ENCODE measurements at regions not wholly inside any gene's neighbourhood (a gene's known extent, or its start where the extent isn't known, plus 50 kb on each side); places are given as distances from the start of the nearest gene placed in this dataset.

DNA sequence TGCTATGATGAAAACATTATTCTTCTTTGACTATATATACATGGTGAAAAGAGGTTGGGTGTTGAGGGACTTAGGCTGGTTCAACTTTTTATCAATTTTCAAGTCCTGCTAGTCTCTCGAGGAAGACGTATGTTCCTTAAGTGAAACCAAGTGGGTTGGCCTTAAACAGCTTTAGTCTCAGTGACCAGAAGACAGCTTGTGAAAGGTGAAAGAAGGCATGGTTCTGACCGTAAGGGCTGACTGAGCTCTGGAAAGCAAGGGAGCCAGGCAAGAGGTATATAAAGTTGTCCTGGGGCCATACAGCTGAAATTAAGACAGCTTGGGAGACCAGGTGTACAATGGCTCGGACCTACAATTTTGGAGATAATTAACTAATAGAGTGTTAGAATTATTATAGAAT is 128.9 kb upstream of the TP63 start:
- Mint-ChIP-seq H3K27me3 (no peaks in the 10 kb centered on the region), H3K9me3 (ENCODE audit: low read depth) (peaks cover 6% of the 10 kb centered on the region), H3K4me3 (no peak overlapping the region), H3K36me3 (peaks cover 4% of the 10 kb centered on the region), H3K27ac (peak overlapping the region; percentile 23), H3K4me1 (ENCODE audit: low read depth) (peaks cover 20% of the 10 kb centered on the region)

DNA sequence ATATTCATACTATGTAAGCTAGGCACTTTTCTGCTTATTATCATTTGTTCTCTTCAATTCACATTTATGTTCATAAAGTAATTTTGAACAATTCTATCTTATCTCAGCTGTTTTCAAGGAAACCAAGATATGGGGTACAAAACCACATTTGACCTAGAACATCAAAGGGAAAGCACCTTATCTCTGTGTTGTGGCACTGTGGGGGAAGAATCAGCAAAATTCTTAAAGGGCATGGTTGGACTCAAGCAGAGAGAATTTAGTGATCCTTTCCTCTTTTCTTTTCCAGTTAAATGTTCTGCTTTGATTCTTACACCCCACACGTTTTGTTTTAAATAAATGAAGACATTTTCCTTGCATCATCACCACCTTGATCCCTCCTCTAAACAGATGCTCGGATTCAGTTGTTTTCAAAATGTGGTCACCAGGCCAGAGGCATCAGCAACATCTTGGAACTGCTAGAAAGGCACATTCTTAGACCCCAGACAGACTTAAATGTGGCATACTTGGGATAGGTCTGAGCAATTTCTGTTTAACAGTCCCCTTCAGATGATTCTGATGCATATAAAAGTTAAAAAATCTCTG is 128.4 kb upstream of the TP63 start:
- Mint-ChIP-seq H3K36me3 (peaks cover 4% of the 10 kb centered on the region), H3K9me3 (ENCODE audit: low read depth) (peaks cover 6% of the 10 kb centered on the region), H3K4me1 (ENCODE audit: low read depth) (peaks cover 20% of the 10 kb centered on the region), H3K27me3 (no peaks in the 10 kb centered on the region), H3K27ac (no peak overlapping the region), H3K4me3 (no peak overlapping the region)

DNA sequence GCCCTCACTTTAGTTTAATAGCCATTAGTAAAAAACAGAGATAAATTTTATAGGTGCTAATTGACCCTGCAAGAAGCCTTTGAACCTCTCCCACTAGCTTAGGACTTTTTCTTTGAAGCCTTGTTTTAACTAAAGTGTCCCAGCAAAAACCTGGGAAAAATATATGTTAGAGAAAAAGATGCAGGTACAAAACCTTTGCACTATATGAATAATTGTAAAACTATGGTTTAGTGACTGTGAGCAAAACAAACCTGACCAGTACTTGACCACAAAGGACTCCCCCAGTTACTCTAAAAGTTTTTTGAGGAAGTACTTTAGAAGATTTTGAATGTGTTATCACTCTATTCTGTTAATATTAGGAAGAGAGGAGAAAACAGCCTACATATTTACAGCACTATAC is 123.3 kb upstream of the TP63 start:
- no peaks in the 10 kb centered on the region for H3K9me3 Mint-ChIP-seq (ENCODE audit: low read depth)
- no peak overlapping the region for H3K27ac Mint-ChIP-seq
- peaks cover 4% of the 10 kb centered on the region for H3K36me3 Mint-ChIP-seq

DNA sequence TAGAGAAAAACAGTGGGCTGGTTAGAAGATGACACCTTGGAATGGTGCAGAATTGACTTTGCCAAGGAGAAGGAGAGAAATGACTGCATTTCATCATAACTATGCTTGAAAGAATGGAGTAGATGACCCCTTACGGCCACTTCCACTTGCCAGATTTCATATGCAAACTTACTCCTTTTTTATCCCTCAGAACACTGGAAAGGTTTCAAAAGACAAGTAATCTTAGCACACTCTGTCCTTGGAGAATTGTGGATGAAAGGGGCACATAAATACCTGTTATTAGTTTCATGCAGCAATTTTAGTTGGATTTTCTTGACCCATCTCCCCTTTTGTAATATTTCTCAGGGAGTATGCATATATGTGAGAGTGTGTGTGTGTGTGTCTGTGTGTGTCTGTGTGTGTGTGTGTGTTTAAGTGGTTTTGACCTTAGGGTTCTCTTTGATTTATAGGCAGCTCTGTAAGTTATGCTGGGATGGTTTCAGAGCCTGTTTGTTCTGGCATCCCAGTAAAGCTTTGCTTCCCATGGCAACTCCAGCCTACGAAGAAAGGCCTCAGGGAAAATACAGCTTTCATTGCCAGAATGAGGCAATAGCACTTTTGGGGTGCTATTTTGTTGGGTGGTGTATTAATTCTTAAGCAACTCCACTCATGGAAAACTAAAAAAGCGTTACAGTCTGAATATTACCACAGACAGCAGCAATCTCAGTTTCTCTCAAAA is 122.2 kb upstream of the TP63 start:
- no peaks in the 10 kb centered on the region for H3K9me3 Mint-ChIP-seq (ENCODE audit: low read depth)
- H3K27me3 Mint-ChIP-seq: no peaks in the 10 kb centered on the region
- H3K27ac Mint-ChIP-seq: no peak overlapping the region
- H3K4me3 Mint-ChIP-seq: no peak overlapping the region
- H3K36me3 Mint-ChIP-seq: peaks cover 4% of the 10 kb centered on the region
- H3K4me1 Mint-ChIP-seq (ENCODE audit: low read depth): no peaks in the 10 kb centered on the region

More for the DNA sequence above, 123.3 kb upstream of the TP63 start:
- no peak overlapping the region for H3K4me3 Mint-ChIP-seq
- H3K27me3 Mint-ChIP-seq: no peaks in the 10 kb centered on the region
- peaks cover 3% of the 10 kb centered on the region for H3K4me1 Mint-ChIP-seq (ENCODE audit: low read depth)

DNA sequence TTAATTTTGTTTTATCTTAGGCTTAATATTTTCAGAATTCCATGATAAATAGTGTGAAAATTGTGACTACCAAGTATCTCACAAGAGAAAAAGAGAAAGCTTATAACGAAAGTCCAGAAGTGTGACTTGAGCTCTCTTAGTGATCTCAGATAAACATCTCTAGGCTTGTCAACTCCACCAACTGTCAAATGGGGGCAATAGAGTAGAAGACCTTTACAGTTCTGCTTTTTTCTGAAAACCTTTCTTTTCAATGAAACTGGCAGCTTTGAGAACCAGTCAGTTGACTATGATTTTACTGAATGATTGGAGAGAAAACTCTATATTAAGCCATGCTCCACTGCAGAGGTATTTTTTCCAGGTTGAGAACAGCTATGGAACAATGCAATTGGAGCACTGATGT is 119.2 kb upstream of the TP63 start:
- no peaks in the 10 kb centered on the region for H3K9me3 Mint-ChIP-seq (ENCODE audit: low read depth)
- peaks cover 1% of the 10 kb centered on the region for H3K36me3 Mint-ChIP-seq
- no peak overlapping the region for H3K27ac Mint-ChIP-seq
- H3K4me3 Mint-ChIP-seq: no peak overlapping the region
- H3K4me1 Mint-ChIP-seq (ENCODE audit: low read depth): no peaks in the 10 kb centered on the region
- no peaks in the 10 kb centered on the region for H3K27me3 Mint-ChIP-seq

DNA sequence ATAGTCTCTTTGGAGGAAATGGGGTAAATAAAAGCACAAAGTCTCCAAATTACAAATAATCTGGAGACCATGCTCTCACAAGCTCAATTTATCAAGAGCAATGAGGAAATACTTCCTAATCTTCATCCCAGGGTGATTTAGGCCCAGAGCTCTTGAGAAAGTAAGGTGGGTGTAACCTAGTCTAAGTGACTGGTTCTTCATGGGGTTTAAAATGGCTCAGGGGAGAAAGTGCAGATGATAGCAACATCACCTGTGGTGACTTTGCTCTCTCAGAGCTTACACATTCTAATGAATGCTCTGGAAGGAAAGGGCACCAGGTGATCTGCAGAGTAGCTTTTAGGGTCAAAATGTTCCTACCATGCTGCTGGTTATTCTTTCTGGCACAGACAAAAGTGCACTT is 118.4 kb upstream of the TP63 start:
- H3K4me1 Mint-ChIP-seq (ENCODE audit: low read depth): no peaks in the 10 kb centered on the region
- no peak overlapping the region for H3K4me3 Mint-ChIP-seq
- H3K36me3 Mint-ChIP-seq: no peaks in the 10 kb centered on the region
- H3K27ac Mint-ChIP-seq: no peak overlapping the region
- no peaks in the 10 kb centered on the region for H3K9me3 Mint-ChIP-seq (ENCODE audit: low read depth)
- H3K27me3 Mint-ChIP-seq: no peaks in the 10 kb centered on the region

DNA sequence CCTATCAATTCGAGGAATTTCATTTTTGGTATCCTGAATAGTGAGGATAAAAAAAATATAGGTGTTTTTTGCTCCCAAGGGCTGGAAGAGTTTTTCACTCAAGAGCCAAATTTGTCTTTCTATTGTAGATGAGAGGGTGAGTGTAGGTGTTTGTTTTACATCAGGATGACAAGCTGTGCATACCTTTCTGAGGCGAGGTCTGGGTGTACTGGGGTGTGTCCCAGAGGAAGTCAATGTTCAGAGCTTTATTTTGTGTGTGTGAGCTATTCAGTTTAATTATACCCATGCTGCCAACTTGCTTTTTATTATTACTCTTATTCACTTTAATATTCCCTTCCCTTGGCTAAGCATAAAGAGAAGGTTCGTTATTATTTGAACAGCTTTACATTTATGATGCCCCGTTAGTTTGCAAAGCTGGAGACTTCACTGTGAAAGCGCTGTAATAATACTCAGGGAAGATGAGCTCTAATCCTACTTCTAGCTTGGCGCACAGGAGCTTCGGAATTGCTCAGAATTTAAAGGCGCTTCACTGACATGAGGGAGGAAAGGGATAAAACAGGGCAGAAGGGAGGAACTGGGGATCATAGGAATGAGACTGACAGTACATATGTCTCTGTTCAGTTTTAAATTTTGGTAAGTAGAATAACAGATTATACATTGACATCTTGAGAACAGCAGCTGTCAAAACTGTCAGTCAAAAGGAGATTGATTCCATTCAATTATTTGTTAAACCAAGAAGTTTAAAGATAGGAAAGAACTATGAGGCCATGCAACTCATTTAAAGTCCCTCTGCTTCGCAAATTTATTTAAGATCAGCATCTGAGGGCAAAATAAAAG is 117.7 kb upstream of the TP63 start:
- no peaks in the 10 kb centered on the region for H3K4me1 Mint-ChIP-seq (ENCODE audit: low read depth)
- no peaks in the 10 kb centered on the region for H3K27me3 Mint-ChIP-seq

DNA sequence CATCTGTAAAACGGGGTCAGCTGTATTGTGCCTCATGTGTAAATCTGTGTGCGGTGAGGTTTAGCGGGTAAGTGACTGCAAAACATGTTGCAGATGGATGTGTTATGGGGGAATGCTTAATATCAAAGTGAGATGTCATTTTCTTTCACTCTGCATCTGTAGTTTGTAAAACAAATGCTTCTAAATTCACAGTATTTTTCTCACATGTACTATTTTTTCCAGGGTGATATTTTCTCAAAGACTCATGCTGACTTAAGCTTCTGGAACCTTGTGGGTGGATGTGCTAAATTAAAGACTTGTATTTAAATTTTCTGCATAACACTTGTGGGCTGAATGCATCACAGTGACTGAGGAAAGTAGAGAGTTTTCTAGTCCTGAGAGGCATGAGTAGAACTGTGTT is 115.2 kb upstream of the TP63 start:
- Mint-ChIP-seq H3K27me3 (no peaks in the 10 kb centered on the region), H3K4me3 (no peak overlapping the region)

More for the DNA sequence above, 117.7 kb upstream of the TP63 start:
- Mint-ChIP-seq H3K4me3 (no peak overlapping the region), H3K9me3 (ENCODE audit: low read depth) (peaks cover 3% of the 10 kb centered on the region), H3K27ac (no peak overlapping the region), H3K36me3 (no peaks in the 10 kb centered on the region)

DNA sequence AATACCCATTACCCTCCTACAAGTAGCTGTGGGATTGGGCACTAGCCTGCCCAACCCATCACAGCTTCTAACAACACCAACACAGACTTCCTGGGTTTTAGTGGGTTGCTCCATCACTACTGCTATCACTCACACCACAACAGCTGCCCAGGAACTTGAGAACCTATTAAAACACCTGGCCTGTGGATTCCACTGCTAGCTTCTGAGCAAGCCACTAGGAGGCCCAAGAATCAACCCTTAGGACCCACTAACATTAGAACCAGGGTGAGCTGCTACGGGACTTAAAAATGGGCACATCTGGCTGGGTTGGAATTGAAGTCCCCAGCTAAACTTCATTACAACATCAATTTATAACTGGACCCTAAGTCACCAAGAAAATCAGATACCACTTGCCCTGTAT is 113.2 kb upstream of the TP63 start:
- Mint-ChIP-seq H3K27ac (no peak overlapping the region), H3K9me3 (ENCODE audit: low read depth) (peaks cover 20% of the 10 kb centered on the region), H3K4me3 (no peak overlapping the region), H3K4me1 (ENCODE audit: low read depth) (no peaks in the 10 kb centered on the region), H3K27me3 (no peaks in the 10 kb centered on the region), H3K36me3 (peaks cover 12% of the 10 kb centered on the region)

More for the DNA sequence above, 115.2 kb upstream of the TP63 start:
- H3K4me1 Mint-ChIP-seq (ENCODE audit: low read depth): no peaks in the 10 kb centered on the region
- H3K27ac Mint-ChIP-seq: no peak overlapping the region
- H3K9me3 Mint-ChIP-seq (ENCODE audit: low read depth): peaks cover 13% of the 10 kb centered on the region
- H3K36me3 Mint-ChIP-seq: peaks cover 10% of the 10 kb centered on the region

DNA sequence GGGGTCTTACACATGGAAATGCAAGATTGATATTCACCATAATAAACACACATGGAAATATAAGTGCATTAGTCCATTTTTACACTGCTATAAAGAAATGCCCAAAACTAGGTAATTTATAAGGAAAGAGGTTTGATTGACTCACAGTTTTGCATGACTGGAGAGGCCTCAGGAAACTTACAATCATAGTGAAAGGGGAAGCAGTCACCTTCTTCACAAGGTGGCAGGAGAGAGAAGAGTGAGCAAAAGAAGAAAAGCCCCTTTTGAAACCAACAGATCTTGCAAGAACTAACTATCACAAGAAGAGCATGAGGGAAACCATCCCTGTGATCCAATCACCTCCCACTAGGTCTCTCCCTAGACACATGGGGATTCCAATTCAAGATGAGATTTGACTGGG is 111.7 kb upstream of the TP63 start:
- H3K4me3 Mint-ChIP-seq: no peak overlapping the region
- peaks cover 13% of the 10 kb centered on the region for H3K36me3 Mint-ChIP-seq
- H3K4me1 Mint-ChIP-seq (ENCODE audit: low read depth): no peaks in the 10 kb centered on the region
- H3K9me3 Mint-ChIP-seq (ENCODE audit: low read depth): peaks cover 20% of the 10 kb centered on the region
- no peaks in the 10 kb centered on the region for H3K27me3 Mint-ChIP-seq
- H3K27ac Mint-ChIP-seq: no peak overlapping the region

DNA sequence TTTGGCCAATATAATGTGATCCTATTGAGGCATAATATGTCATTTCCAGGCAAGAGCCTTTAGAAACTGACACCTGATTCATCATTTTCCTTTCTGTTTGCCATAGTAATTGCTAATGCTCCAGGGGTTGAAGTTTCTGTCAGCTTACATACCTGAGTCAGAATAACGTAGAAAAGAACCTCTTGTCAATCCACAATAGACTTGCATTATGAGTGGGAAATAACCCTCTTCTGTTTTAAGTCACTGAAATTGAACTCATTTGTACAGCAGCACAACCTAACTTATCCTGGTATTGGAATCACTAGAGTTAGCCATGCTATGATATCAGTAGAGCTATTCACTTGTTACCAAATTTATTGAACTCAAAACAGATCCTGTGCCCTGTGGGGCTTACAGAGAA is 101.7 kb upstream of the TP63 start:
- peak overlapping the region; percentile 17 for H3K4me3 Mint-ChIP-seq
- H3K4me1 Mint-ChIP-seq (ENCODE audit: low read depth): peaks cover 20% of the 10 kb centered on the region
- peak overlapping the region; percentile 81 for H3K27ac Mint-ChIP-seq
- H3K27me3 Mint-ChIP-seq: no peaks in the 10 kb centered on the region
- peaks cover 9% of the 10 kb centered on the region for H3K36me3 Mint-ChIP-seq
- peaks cover 12% of the 10 kb centered on the region for H3K9me3 Mint-ChIP-seq (ENCODE audit: low read depth)

DNA sequence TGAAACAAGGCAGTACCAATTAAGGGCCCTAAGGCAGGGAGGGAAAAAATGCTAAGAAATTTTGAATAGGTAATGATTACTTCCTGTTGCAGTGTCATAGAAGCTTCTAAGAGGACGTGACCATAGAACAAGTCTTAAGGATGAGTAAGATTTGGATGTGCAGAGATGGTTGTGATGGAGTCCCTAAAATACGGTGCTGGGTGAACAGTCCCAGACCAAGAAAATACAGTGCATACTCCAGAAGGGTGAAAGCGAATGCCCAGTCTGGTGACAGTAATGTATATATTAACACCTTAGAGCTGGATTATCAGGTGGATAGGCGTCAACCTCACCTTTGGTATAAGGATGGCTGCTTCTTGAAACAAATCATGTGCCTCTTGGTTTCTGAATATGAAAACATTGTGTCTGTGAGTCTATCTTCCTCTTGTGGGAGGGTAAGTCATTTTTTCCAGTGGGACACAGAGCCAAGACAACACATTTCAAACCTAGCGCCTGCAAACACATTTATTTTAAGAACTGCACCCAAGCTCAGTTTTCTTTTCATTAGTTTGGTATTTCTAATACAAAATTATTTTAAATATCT is 101.2 kb upstream of the TP63 start:
- peaks cover 6% of the 10 kb centered on the region for H3K36me3 Mint-ChIP-seq
- peaks cover 7% of the 10 kb centered on the region for H3K9me3 Mint-ChIP-seq (ENCODE audit: low read depth)
- peak overlapping the region; percentile 17 for H3K4me3 Mint-ChIP-seq
- H3K27me3 Mint-ChIP-seq: no peaks in the 10 kb centered on the region
- H3K27ac Mint-ChIP-seq: peak overlapping the region; percentile 81
- H3K4me1 Mint-ChIP-seq (ENCODE audit: low read depth): peaks cover 20% of the 10 kb centered on the region

DNA sequence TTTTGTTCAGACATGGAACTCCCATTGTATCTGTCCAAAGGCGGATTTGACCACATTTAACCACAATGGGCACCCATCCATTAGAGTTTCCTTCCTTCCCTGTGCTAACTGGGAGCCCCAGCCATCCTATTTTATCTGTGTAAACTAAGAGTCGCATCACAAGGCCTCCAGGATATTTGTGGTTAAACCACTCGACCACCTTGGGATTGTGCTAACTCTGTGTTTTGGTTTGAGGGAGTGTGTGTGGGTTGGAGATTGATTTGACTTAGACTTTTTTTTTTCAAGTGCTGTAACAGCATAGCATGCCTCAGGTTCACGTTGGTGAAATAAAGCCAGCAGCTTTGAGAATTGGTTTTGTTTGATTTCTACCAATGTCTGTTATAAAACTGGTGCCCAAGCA is 100.4 kb upstream of the TP63 start:
- H3K27me3 Mint-ChIP-seq: no peaks in the 10 kb centered on the region
- H3K4me1 Mint-ChIP-seq (ENCODE audit: low read depth): peaks cover 20% of the 10 kb centered on the region
- H3K27ac Mint-ChIP-seq: peak overlapping the region; percentile 35
- peaks cover 3% of the 10 kb centered on the region for H3K9me3 Mint-ChIP-seq (ENCODE audit: low read depth)
- H3K36me3 Mint-ChIP-seq: peaks cover 3% of the 10 kb centered on the region
- no peak overlapping the region for H3K4me3 Mint-ChIP-seq

DNA sequence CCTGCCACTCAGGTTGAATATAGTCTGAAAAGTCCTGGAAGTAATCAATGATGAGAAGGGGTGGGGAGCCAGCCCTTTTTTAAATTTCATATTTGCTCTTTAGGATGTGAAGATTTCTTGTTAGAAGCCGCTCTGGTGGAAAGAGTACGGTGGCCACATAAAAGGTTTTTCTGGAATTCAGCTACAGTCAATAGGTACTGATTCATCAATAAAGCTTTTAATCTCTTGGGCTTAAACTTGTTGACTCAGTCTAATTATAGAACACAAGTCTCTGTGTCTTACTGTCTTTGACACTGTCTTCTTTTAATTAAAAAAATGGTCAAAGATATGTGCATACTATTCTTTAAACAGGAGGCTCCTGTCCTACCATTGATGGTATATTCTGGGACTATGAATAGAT is 99.9 kb upstream of the TP63 start:
- Mint-ChIP-seq H3K36me3 (no peaks in the 10 kb centered on the region), H3K9me3 (ENCODE audit: low read depth) (no peaks in the 10 kb centered on the region), H3K27me3 (no peaks in the 10 kb centered on the region), H3K4me1 (ENCODE audit: low read depth) (peaks cover 20% of the 10 kb centered on the region), H3K4me3 (no peak overlapping the region), H3K27ac (no peak overlapping the region)

DNA sequence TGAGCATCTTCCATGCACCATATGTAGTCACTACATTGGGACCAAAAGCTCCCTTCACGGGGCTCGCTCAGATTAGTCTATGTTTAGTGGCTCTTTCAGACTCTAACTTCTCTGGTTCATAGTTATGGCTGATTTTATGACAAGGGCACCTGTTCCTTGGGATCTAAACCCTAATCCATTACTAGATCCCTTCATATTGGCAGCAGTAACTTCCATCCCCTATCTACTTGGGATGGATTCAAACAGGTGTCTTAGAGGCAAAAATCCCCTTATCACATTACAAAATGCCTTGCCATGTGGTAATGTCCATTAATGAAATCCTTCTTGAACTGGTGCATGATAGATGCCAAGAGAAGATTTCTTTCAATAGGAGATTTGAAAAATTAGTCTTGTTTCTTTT is 96.7 kb upstream of the TP63 start:
- Mint-ChIP-seq H3K4me1 (ENCODE audit: low read depth) (peaks cover 28% of the 10 kb centered on the region), H3K27me3 (no peaks in the 10 kb centered on the region), H3K9me3 (ENCODE audit: low read depth) (no peaks in the 10 kb centered on the region), H3K4me3 (no peak overlapping the region), H3K27ac (no peak overlapping the region), H3K36me3 (no peaks in the 10 kb centered on the region)

All from activated naive CD8-positive, alpha-beta T cell (primary cell).